ENCODE measurements at regions not wholly inside any gene's neighbourhood (a gene's known extent, or its start where the extent isn't known, plus 50 kb on each side); places are given as distances from the start of the nearest gene placed in this dataset.
A peak's percentile ranks its signal among the peaks of the same experiment; 100 is the strongest.
"Not testable (repeated sequence)": the region's sequence is repeated elsewhere in the genome, so short reads cannot be mapped to it uniquely, and the experiment has no call there.

DNA sequence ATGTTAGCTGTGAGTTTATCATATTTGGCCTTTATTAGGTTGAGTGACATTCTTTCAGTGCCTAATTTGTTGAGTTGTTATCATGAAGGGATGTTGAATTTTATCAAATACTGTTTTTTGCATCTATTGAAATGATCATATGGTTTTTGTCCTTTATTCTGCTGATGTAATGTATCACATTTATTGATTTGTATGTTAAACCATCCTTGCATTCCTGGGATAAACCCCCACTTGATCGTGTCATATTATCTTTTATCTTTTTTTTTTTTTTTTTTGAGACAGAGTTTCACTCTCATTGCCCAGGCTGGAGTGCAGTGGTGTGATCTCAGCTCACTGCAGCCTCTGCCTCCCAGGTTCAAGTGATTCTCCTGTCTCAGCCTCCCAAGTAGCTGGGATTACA lies 51.9 kb upstream of the MFGE8 start:
- DNase-seq, result not testable (repeated sequence)

DNA sequence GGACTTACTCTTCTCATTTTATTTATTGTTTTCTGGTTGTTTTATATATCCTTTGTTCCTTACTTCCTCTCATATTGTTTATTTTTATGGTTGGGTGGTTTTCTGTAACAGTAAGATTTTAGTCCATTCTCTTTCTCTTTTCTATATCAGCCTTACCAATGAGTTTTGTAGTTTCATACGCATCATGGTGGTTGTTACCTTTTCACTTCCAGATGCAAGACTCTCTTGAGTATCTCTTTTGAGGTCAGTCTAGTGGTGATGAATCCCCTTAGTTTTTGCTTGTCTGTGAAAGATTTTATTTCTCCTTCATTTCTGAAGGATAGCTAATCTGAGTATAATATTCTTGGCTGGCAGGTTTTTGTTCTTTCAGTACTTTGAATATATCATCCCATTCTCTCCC lies 57.1 kb upstream of the MFGE8 start:
- no peak for DNase-seq

DNA sequence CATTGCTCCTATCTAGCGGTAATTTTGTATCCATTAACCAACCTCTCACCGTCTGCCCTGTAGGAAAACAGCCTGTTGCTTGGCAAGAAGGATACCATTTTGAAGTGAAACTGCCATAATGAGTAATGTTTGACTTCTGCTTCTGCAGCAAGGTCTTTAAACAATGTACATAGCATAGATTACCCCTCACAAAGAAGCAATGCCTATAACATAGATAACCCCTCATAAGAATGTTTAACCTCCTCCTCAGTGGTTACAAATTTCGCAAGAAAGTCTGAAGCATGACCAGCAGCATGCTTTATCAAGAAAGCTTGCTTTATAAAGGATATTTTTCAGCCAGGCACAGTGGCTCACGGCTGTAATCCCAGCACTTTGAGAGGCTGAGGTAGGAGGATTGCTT lies 61.2 kb upstream of the MFGE8 start:
- DNase-seq, result no peak

DNA sequence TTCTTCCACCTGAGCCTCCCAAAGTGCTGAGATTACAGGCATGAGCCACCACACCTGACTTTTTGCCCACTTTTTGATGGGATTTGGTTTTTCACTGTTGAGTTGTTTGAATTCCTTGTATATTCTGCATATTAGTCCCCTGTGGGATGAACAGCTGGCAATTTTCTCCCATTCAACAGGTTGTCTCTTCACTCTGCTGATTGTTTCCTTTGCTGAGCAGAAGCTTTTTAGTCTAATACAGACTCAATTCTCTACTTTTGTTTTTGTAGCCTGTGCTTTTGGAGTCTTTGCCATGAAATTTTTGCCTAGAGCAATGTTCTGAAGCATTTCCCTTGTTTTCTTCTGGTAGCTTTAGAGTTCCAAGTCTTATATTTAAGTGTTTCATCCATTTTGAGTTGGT lies 62.7 kb upstream of the MFGE8 start:
- no peak for DNase-seq

DNA sequence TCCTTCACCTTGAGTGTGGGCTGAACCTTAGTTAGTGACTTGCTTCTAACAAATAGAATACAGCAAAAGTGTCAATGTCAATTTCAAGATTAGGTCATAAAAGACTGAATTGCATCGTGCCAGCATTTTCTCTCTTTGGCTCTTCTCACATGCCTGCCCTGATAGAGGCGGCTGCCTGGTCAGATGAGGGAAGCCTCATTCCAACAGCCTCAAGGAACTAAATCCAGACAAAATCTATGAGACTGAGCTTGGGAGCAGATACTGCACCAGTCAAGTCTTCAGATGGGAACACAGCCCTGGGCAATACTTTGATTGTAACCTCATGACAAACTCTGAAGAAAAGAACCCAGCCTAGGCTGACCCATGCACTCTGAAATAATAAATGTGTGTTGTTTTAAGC lies 63.5 kb upstream of the MFGE8 start:
- no peak for DNase-seq

DNA sequence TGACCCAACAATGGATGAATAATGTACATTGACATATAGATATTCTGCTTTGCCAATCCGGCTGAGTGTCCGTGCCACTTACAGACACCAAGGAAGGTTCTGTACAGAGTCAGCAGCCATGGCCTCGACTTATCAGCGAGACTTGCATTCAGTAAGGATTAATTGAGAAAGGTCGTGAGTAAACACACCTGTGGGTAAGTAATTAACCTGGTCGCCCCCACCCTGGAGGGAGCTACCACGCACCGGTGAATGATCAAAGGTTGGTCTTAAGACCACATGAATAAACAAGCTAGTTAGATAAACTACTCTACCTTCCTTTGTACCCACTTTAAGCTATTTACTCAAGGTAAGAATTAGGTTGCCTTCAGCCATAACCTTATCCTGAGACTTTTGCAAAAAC lies 66.5 kb upstream of the MFGE8 start:
- DNase-seq, result no peak

DNA sequence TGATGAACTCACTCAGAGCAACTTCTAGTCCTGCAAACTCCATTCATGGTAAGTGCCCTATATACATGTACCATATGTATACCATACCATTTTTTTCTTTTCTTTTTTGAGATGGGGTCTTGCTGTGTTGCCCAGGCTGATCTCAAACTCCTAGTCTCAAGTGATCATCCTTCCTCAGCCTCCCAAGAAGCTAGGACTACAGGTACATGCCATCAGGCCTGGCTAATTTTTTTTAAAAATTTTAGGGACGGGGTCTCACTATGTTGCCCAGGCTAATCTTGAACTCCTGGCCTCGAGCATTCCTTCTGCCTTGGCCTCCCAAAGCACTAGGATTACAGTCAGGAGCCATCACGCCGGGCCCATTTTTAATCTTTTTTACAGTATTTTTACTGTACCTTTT lies 67.3 kb upstream of the MFGE8 start:
- DNase-seq, result no peak

DNA sequence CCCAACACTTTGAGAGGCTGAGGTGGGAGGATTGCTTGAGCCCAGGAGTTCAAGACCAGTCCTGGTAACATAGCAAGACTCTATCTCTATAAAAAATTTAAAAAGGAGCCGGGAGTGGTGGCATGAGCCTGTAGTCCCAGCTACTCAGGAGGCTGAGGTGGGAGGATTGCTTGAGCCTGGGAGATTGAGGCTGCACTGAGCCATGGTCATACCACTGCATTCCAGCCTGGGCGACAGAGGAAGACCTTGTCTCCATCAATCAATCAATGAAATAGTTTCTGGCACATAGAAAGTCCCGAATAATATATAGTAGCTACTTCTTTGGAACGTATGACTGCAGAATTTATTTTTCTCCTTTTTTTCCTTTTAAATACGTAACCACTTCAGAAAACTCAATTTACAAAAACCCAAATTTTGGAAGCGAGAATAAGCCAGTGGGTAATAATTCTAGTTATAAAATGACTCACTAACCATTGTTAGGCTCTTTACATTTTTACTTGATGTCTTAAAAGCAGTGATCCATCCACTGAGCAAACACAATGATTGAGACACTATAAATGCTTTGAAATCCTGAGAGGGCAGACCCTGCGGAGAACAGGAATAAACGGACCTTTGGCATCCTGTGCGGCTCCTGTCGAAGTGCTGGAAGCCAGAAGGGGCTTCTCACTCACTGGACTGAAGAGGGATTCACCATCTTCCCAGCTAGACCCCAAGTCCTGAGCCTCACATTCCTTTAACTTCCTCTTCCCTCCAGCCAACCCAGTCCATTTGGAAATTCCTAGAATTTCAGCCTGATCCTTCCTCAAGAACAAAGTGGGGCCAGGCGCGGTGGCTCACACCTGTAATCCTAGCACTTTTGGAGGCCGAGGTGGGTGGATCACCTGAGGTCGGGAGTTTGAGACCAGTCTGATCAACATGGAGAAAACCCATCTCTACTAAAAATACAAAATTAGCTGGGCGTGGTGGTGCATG lies 68.4 kb upstream of the MFGE8 start:
- no peak for DNase-seq

DNA sequence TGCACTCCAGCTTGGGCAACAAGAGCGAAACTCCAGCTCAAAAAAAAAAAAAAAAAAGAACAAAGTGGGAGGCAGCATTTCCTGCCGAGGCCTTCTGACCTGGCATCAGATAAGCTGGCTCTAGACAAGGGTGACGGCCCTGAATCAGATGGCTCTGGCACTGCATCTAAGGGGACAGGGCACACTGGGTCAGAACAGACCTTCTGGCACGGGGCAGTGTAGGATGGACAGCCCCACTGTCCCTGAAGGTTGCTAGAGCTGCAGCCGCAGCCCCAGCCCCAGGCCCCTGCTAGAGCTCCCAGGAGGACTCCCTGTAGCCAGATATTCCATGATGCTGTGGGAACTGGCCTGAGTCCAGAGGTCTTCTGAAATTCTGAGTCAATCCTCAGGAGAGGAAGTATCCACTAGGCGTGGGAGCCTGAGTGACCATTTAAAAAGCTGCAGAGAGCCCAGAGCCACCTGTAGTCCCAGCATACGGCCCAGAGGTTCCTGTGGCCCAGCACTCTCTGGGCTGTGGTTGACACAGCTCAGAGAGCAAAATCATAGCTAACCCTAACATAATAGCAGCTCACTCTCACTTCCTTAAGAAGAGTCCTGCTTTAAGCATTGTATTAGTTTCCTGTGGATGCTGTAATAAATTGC lies 69.2 kb upstream of the MFGE8 start:
- peak; percentile 39 to 55 (median 50) for DNase-seq

DNA sequence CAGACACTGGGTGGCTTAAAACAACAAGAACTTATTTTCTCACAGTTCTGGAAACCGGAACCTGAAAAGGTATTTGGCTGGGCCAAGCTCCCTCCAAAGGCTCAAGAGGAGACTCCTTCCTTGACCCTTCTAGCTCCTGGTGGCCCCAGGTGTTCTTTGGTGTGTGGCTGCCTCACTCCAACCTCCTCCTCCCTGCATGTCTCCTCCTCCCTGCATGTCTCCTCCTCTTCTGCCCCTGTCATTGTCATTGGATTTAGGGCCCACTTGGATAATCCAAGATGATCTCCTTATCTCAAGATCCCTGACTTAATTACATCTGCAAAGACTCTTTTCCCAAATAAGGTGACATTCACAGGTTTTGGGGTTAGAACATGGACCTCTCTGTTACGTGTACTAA lies 69.8 kb upstream of the MFGE8 start:
- DNase-seq, result no peak

DNA sequence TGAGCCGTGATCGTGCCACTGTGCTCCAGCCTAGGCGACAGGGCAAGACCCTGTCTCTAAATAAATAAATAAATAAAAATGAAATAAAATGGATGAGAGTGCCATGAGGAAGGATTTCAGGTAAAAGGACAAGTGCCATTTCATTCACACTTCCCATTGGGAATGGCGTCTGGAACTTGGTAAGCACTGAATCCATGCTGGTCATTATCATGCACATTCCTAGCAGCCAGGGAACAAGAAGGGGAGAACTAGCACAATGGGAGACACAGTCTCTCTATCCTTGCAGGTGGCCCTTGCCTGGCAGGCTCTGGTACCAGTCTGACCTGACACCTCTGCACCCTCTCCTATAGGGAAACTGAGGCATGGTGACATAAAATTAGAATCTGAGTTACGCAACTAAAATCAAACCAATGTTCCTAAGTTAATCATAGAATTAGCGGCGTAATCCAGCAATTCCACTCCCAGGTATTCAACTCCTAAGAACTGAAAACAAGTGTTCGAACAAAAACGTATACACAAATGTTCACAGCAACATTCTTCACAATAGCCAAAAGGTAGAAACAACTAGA lies 70.8 kb upstream of the MFGE8 start:
- DNase-seq, result no peak

DNA sequence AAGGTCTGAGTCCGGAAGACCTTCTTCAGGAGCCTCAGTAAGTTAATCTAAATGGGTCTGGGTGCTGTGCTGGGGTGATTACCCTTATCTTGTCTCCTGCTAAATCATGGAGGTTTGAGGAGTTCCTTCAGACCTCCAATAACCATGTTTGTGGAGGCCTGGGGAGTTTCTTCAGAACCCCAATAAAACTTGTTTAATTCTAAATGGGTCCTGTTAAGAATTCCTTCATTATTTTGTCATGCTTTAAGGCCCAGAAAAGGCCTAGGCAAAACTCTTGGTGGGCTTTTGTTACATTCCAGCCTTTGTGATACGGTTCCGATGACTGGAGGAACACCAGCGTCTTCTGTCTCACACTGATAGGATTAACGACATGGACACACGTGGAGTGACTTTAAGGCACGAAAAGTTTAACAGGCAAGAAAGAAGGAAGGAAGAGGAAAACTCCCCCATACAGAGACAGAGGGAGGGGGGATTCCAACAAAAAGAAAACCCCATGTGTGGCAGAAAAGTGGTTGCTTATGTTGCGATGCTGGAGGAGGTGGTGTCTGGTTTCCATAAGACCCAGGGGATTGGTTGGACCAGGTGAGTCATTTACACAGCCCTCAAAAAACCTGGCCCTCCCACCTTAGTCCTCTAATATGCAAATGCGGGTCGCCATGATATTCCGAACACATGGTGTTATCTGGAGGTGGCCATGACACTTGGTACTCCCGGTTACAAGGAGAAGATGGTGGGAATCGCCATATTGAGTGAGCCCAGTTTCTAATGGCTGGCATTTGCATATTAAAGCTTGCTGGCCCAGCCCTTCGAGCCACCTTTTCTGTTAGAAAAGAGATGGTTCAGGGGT lies 72.6 kb upstream of the MFGE8 start:
- DNase-seq, result no peak

DNA sequence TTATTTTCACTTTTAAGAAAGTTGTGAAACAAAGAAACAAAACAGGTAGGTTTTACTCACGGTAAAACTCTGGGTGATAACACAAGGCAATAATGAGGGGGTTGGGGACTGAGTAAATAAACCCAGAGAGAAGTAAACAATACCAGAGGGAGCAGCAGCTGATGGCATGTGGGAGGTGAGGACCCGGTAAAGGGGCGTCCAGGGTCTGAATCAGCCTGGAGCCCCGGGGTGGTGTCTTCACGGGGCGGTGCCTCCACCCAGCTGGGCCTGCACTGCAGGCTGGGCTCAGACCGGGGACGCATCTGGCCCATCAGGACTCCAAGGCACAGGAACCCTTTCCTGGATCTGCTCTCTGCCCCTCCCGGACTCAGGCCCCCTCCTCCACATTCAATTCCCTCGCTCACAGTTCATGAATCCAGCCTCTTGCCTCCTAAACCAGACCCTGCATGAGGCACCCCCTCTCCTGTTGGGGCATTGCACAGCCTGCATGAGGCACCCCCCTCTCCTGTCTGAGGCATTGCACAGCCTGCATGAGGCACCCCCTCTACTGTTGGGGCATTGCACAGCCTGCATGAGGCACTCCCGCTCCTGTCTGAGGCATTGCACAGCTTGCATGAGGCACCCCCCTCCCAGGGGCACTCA lies 73.9 kb upstream of the MFGE8 start:
- DNase-seq, result no peak

DNA sequence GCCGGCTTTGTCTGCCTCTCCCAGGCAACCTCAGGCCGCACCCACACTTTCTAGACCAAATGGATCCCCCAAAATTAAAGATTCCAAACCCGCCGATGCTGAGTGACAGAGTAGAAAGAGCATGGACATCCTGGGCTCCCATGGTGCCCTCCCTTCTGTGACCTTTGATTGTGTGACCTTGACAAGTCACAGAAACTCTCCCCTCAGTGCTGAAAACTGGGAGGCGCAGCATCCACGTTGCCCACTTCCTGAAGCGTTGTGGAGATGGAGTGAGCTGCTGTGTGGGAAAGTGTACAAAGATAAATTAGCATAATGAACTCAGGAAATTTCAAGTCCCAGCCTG lies 74.4 kb upstream of the MFGE8 start:
- no peak for DNase-seq

DNA sequence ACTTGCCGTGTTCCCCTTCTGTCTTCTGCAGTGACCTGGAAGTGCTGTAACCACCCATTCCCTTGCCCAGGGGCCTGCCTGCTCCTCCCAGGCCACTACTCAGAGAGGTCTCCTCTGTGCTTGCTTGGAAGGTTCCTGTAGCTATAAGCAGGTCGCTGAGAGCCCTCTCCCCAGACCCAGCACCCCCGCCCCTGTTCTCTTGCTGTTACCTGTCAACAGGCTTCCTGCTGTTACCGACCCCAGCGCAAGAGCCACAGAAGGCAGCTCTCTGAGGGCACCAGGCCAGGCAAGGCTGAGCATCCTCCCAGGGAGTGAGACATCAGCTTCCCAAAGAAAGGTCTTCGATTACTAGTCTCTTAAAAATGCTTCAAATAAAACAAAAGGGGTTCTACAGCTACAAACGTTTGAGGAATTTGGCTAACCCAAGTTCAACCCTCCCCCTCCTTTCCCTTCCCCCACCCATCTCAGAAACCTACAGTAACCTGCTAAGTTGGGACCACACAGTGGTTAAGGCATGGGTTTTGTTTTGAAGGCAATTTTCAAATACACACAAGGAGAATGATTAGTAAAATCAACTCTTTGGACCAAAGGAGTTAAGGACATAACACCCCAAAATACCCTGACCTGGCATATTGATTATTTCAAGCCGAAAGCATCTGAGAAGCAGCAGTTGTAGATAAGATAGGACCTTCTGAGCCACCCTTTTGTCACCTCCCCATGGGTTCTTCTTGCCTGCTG lies 74.9 kb upstream of the MFGE8 start:
- no peak for DNase-seq

DNA sequence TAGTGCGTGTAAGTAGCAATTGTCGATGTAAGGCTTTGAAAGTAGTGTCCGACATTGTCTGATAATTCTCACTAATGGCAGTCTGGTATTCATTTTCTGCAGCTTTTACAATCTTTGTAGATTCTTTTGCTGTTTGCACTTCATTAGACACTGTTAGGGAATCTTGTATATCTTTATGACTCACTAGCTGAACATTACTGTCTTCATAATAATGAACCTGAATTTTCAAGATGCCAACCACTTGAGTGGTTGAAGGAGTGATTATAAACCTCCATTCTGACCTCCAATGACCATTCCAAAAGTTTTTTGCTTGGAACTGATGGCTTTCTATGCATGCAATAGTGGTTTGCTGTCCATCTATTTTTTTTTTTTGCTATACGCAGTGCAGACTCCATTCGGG lies 76.4 kb upstream of the MFGE8 start:
- no peak for DNase-seq

DNA sequence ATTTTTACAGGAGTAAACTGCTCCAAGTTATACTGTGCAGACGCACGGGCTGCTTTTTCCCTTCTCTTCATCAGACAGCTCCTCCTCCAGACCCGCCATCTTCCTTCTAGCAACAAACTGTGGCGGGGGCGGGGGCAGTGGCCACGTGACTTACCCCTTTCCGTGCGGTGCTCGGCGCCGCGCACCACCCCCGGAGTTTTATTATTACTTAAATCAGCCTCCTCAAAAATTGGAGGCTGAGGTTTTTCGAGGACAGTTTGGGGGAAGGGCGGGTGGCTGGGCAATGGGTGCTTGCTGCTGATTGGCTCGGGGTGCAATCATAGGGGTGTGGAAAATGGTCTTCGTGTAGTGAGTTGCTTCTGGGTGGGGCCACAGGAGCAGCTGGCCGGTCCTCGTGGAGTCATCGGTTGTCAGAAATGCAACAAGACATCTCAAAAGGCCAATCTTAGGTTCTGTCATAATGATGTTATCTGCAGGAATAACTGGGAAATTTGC lies 77.1 kb upstream of the MFGE8 start:
- DNase-seq, result no peak

DNA sequence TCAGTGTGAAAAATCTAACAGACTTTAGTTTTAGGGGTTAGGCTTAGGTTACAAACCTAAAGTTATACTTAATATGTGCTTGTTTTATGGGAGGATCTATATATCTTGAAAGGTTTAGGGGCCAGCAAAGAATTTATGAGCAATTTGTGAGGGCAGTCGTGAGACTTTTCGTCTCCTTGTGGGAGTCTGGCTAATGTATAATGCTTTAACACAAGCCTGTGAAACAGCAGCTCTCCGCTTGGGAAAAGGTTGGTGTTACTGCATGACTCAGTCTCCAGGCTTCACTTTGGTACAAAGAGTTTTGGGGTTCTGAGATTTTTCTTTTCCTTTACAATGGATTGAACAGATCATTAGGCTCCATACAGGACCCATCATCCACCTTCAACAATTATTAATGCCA lies 79.0 kb upstream of the MFGE8 start:
- no peak for DNase-seq

DNA sequence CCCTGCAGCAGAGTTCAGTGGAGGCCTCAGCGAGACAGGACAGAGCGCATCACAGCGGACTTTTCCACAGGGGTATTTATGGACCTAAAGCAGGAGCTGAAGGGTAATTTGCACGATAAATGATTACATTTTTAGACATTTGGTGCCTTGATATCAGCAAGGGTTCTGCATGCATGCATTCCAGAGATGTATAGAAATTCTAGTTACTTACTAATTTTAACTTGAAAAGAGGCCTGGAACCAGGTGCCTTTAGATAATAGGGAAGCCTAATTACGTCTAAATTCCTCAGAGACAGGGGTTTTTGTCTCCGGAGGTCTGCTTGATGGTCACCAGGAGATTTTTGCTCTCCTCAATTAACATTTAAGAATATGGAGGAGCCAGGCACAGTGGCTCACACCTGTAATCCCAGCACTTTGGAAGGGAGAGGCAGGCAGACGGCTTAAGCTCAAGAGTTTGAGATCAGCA lies 79.8 kb upstream of the MFGE8 start:
- no peak for DNase-seq

DNA sequence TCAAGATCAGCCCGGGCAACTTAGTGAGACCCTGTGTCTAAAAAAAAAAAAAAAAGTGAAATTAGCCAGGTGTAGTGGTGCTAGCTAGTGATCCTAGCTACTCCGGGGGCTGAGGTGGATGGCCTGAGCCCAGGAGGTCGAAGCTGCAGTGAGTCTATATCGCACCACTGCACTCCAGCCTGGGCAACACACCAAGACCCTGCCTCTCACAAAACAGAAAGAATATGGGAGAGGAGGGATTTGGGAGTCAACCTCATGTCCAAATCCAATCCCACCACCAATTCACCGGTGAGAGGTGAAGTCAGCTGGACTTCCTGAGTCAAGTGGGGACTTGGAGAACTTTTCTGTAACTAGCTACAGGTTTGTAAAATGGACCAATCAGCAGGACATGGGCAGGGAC lies 80.5 kb upstream of the MFGE8 start:
- no peak for DNase-seq

DNA sequence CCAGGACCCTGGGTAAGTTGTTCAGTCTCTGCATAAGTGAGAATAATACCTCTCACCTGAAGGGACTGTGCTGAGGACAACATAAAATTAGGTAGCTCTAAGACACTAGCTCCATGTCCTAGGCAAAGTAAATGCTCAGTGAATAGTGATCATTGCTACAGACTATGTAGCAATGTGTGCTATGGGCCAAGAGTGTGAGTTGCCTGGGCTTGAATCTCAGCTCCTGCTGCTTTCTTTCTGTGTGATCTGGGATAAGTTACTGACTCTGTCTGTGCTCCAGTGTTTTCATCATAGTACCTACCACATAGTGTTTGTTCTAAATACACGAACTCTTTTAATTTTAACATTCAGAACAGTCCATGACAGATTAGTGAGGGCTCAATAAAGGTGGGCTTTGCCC lies 81.1 kb upstream of the MFGE8 start:
- no peak for DNase-seq

DNA sequence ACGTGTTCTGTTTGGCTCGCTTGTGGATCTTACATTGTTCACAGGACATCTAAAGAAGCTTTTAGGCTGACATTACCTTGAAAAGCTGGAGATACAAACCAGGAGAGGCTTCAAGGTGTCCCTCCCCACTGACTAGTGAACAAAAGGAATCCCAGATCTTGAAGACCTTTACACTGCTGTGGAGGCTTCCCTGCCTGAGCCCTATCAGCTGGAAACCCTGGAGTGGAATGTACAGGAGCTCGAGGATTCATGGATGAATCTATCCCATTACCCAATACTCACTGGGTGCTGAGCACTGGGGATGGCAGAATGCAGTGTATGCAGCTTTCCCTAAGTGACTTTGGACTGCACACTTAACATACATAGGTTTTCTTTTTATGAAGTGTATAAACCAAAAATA lies 82.3 kb upstream of the MFGE8 start:
- DNase-seq, result no peak
